NT2/D1 (cell line): ENCODE measurements at regions not wholly inside any gene's neighbourhood (a gene's known extent, or its start where the extent isn't known, plus 50 kb on each side); places are given as distances from the start of the nearest gene placed in this dataset.

Experiments
- DNase-seq: peaks from one replicate; pipeline ENCODE4 v3.0.0-alpha.2; 2011; ENCODE audit warnings: low read depth, low spot score
- H3K27me3 ChIP-seq: 2 replicates; pipeline ENCODE4 v1.6.0; 2011; ENCODE audit warnings: mild to moderate bottlenecking; ENCODE audit not compliant: insufficient read length, insufficient read depth
- H3K36me3 ChIP-seq: 2 replicates; pipeline ENCODE4 v1.6.1; 2011; ENCODE audit warnings: mild to moderate bottlenecking, low read length, mixed read lengths; ENCODE audit not compliant: insufficient read depth, insufficient read length
- H3K4me1 ChIP-seq: 2 replicates; pipeline ENCODE4 v1.5.1; 2011; ENCODE audit not compliant: insufficient read depth, insufficient read length
- H3K4me3 ChIP-seq: 2 replicates; pipeline ENCODE4 v1.5.1; 2011; ENCODE audit warnings: low read depth; ENCODE audit not compliant: insufficient read length
- H3K9ac ChIP-seq: 2 replicates; pipeline ENCODE4 v1.6.0; 2011; ENCODE audit warnings: low read depth; ENCODE audit not compliant: insufficient read length
- H3K9me3 ChIP-seq: 2 replicates; pipeline ENCODE4 v1.5.1; 2011; ENCODE audit warnings: mild to moderate bottlenecking, low read length; ENCODE audit not compliant: insufficient read depth
- SUZ12 ChIP-seq: IDR thresholded peaks from 2 replicates; pipeline ENCODE4 v1.6.1; 2011; ENCODE audit not compliant: insufficient read length, insufficient read depth; ENCODE audit errors: extremely low read depth
- YY1 ChIP-seq: IDR thresholded peaks from 2 replicates; pipeline ENCODE4 v1.6.1; 2011; ENCODE audit not compliant: insufficient read length, insufficient read depth
- ZNF274 ChIP-seq: IDR thresholded peaks from 2 replicates; pipeline ENCODE4 v1.6.1; 2011; ENCODE audit warnings: mild to moderate bottlenecking, low read depth, low read length

DNA sequence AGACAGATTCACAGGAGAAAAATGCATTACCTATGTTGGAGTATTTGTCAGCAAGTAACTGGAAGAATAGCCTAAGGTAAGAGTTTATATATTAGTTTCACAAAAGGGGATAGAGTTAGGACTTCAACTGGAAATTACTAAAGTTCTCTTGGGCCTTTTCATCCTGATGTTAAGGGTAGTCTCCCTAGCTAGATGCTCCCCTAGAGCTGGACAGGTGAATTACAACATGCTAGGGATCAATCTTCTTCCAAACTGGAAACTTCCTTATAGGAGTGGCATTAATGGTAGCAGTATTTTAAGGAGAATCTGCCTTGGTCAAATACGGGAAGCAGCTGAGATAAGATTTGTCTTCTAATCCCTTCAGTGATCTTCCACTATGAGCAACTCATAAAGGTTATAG lies 632.8 kb upstream of the RAG2 start:
- no peak overlapping the region for H3K4me3 ChIP-seq
- no peak overlapping the region for H3K9ac ChIP-seq
- peak; percentile 9 for DNase-seq
- no peak for TF ChIP-seq SUZ12
- no peak for TF ChIP-seq YY1
- TF ChIP-seq ZNF274 = no peak
- H3K4me1 ChIP-seq = no peaks in the 10 kb centered on the region
- no peaks in the 10 kb centered on the region for H3K9me3 ChIP-seq
- H3K36me3 ChIP-seq = no peaks in the 10 kb centered on the region
- no peaks in the 10 kb centered on the region for H3K27me3 ChIP-seq

DNA sequence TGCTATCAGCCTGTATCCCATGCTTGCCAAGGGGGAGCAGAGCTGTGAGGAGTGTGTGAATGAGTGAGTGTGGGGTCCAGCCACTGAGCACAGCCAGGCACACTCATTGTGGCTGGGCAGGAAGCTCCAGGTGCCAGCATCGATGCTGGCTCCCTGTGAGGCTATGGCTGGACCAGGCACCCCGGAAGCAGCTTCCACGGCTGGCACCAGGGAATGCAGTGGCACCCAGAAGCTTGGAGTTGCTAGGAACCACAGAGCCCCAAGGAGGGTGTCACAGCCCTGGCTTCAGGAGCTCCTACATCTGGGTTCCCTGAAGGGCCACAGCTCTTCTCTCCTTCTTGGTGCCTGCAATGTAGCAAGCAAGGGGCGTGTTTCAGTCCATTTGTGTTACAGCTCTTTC lies 625.9 kb upstream of the RAG2 start:
- Histone ChIP-seq H3K4me1 (no peaks in the 10 kb centered on the region), H3K27me3 (no peaks in the 10 kb centered on the region), H3K4me3 (no peak overlapping the region), H3K9me3 (peaks cover 24% of the 10 kb centered on the region; the same call in 1 of the 2 replicates), H3K9ac (no peak overlapping the region), H3K36me3 (no peaks in the 10 kb centered on the region)
- DNase-seq = no peak
- no peak for TF ChIP-seq YY1
- no peak for TF ChIP-seq SUZ12
- TF ChIP-seq ZNF274 = no peak

DNA sequence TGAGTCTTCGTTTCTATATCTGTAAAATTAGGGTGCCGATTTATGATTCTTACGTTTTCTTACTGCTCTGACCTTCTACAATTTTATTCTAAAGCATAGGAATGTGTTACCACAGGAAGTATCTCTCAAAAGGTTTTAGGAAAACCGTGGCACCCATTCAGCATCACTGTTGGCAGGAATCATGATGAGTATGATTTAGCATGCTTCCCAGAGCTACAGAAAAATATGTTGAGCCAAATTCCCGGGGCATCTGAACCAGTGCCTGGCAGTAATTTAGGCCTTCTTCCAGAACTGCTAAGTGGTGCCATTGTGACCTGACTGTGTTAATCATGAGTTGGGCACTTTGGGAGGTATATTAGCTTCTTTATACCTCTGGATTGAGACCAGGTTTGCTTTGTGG lies 605.0 kb upstream of the RAG2 start:
- Histone ChIP-seq H3K4me3 (no peak overlapping the region), H3K4me1 (no peaks in the 10 kb centered on the region), H3K9ac (no peak overlapping the region), H3K9me3 (0 out of 2 replicates have a peak, but pooled peaks cover 3% of the 10 kb centered on the region), H3K36me3 (no peaks in the 10 kb centered on the region), H3K27me3 (no peaks in the 10 kb centered on the region)
- no peak for TF ChIP-seq YY1
- TF ChIP-seq ZNF274 = no peak
- TF ChIP-seq SUZ12 = no peak
- no peak for DNase-seq

DNA sequence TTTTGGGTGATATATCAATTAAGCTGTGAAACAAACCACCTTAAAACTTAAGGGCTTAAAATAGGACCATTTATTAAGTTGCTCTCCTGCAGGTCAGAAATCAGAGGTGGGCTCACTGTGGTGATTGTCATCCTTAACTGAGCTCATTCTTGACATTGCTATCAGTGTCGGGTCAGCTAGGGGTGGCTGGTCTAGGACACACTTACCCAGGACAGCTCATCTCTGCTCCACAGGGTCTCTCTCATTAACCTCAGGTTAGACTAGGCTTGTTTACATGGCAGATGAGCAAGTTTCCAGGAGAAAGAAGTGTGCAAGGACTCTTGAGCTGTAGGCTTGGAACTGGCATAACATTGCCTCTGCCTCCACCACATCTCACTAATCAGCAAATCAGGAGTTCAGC lies 601.0 kb upstream of the RAG2 start:
- Histone ChIP-seq H3K4me3 (no peak overlapping the region), H3K4me1 (no peaks in the 10 kb centered on the region), H3K9ac (no peak overlapping the region), H3K36me3 (no peaks in the 10 kb centered on the region), H3K27me3 (no peaks in the 10 kb centered on the region), H3K9me3 (peaks cover 10% of the 10 kb centered on the region; the same call in 1 of the 2 replicates)
- TF ChIP-seq SUZ12 (no peak), YY1 (no peak), ZNF274 (no peak)
- DNase-seq = peak; percentile 2

DNA sequence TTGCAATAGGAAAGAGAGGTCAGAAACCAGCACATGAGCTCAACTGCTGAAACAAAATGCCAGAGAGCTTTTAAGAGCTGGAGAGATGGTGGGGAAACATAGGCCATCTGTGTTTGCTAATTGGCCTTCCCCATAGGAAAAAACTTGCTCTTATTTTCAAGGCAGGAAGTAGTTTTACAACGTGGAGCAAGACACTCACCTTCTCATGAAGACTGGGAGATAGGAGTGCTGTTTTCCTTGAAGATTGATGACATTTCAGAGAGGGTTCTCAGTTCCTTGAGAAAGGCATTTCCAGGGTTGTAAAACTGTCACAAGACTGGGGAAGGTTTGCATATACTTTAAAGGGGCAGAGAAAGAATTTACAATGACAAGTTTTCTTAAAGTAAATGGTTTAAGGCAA lies 586.3 kb upstream of the RAG2 start:
- Histone ChIP-seq H3K4me1 (no peaks in the 10 kb centered on the region), H3K27me3 (no peaks in the 10 kb centered on the region), H3K9ac (no peak overlapping the region), H3K36me3 (no peaks in the 10 kb centered on the region), H3K9me3 (peaks cover 13% of the 10 kb centered on the region), H3K4me3 (no peak overlapping the region)
- no peak for DNase-seq
- TF ChIP-seq YY1 = no peak
- no peak for TF ChIP-seq ZNF274
- no peak for TF ChIP-seq SUZ12

DNA sequence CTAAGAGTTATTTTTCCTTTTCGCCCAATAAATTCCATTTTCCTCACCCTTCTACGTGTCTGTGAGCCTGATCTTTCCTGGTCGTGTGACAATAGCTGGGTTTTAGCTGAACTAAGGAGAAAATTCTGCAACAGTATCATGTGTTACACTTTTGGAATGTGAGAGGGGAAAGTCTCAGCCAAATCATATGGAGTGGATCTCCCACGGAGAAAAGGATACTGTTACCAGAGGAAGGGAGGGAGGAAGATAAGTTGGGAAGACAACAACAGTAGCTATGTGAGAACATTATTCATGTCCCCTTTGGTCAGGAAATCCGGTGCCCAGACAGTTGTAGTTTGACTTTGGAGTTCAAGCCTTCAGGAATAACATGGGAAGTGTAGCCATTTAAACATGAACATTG lies 584.0 kb upstream of the RAG2 start:
- no peak for DNase-seq
- no peaks in the 10 kb centered on the region for H3K36me3 ChIP-seq

DNA sequence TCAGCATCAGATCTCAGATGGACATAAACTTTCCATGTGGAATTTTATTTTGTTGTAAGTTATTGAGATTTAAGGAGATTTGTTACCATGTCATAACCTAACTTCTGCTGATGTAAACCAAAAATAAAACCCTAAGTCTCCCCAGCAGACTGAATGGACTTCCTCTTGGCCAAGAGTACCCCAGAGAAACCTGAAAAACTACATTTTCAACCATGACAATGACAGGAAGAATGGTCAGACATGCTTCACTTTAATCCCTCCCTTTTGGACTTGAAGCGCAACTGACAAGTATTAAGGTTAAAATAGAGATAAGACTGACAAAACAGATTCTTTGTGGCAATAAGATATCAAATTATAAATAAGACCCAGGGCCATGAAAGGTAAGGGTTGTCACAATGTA lies 579.7 kb upstream of the RAG2 start:
- no peak for DNase-seq
- Histone ChIP-seq H3K27me3 (no peaks in the 10 kb centered on the region), H3K9me3 (peaks cover 13% of the 10 kb centered on the region), H3K36me3 (no peaks in the 10 kb centered on the region), H3K4me1 (no peaks in the 10 kb centered on the region), H3K9ac (no peak overlapping the region), H3K4me3 (no peak overlapping the region)
- TF ChIP-seq YY1 = no peak
- TF ChIP-seq SUZ12 = no peak
- no peak for TF ChIP-seq ZNF274

More for the DNA sequence above, 584.0 kb upstream of the RAG2 start:
- Histone ChIP-seq H3K4me1 (no peaks in the 10 kb centered on the region), H3K9ac (no peak overlapping the region), H3K4me3 (no peak overlapping the region), H3K9me3 (peaks cover 13% of the 10 kb centered on the region), H3K27me3 (no peaks in the 10 kb centered on the region)
- TF ChIP-seq YY1 (no peak), SUZ12 (no peak)

DNA sequence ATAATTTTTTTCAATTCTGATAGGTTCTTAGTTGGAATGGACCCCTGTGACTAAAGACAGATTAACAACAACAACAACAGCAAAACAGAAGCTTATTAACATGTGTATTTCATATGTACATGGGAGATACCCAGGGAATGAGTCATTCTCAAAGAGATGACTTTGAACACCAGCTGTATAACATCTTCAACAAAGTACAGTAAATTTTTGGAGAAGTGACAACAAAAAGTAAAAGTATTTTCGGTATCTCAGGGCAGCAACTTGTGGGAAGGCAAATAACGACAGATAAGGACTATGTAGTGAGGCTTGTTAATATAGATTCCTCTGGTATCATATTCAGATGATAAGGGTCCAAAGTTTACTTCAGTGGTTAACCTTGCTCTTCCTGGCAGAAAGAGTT lies 573.4 kb upstream of the RAG2 start:
- DNase-seq = no peak
- TF ChIP-seq YY1 = no peak
- no peak for TF ChIP-seq SUZ12
- TF ChIP-seq ZNF274 = no peak
- Histone ChIP-seq H3K36me3 (no peaks in the 10 kb centered on the region), H3K27me3 (no peaks in the 10 kb centered on the region), H3K4me3 (no peak overlapping the region), H3K9me3 (no peaks in the 10 kb centered on the region), H3K4me1 (no peaks in the 10 kb centered on the region), H3K9ac (no peak overlapping the region)
